K562 (cell line): ENCODE measurements at regions not wholly inside any gene's neighbourhood (a gene's known extent, or its start where the extent isn't known, plus 50 kb on each side); places are given as distances from the start of the nearest gene placed in this dataset.

Experiments used
- ATAC-seq: fragments of 200-7000 bp; cut with Tn5 transposase; 3 replicates; pipeline ENCODE4 v1.9.1; 2020; ENCODE audit warnings: moderate library complexity
- BruUV-seq: library from RNA; stranded (reverse); fragments of 400-500 nt; replicated peaks from 2 replicates; lab custom pipeline; 2021; lab: Mats Ljungman, UMichigan
- CTCF ChIA-PET: fragments of 300-600 bp; formaldehyde crosslinking; extraction: SDS; loops from one replicate; lab custom pipeline; 2021; ENCODE audit warnings: low intra/inter-chr PET ratio; lab: Yijun Ruan, JAX
- POLR2A ChIA-PET: fragments of 300-600, 350-650 bp; sonication (Branson Sonifier 250); formaldehyde crosslinking; extraction: SDS; loops from one replicate; lab custom pipeline; 2021; ENCODE audit warnings: antibody characterized with exemption, inconsistent platforms; lab: Yijun Ruan, JAX
- DNase-seq, 4 experiments: peaks; one replicate each; pipeline versions ENCODE4 v3.0.0 to v3.0.0-alpha.2; 2011 to 2018; ENCODE audit warnings: low spot score in 3 of 4, mixed read lengths in 3 of 4; ENCODE audit errors: extremely low read depth in 1 of 4
- FAIRE-seq: peaks from 2 replicates; lab custom pipeline; 2011; peaks lifted over from hg19 to GRCh38; lab: Jason Lieb, UNC
- H2AFZ ChIP-seq: 2 replicates; pipeline ENCODE4 v1.6.0; 2011; ENCODE audit warnings: low read depth, low read length, control low read depth, inconsistent platforms
- H3K27ac ChIP-seq: fragments of 200-600 bp; 3 replicates; pipeline ENCODE4 v1.8.0; 2011; ENCODE audit warnings: low read depth, mild to moderate bottlenecking, control low read depth, inconsistent platforms, low read length, moderate library complexity, mixed read lengths; ENCODE audit errors: extremely low read depth
- H3K27me3 ChIP-seq, 2 experiments: fragments of 300-600 bp in 1 of 2; 2 replicates in 1 of 2; 3 replicates in 1 of 2; pipeline versions ENCODE4 v1.6.0 to v1.8.0; 2011; ENCODE audit warnings: inconsistent platforms in 2 of 2, low read length in 2 of 2, mild to moderate bottlenecking in 1 of 2, mixed read lengths in 1 of 2, moderate library complexity in 1 of 2; ENCODE audit not compliant: control insufficient read depth in 2 of 2, insufficient read depth in 2 of 2
- H3K36me3 ChIP-seq: fragments of 300-600 bp; 3 replicates; pipeline ENCODE4 v1.8.0; 2011; ENCODE audit warnings: mild to moderate bottlenecking, low read length, inconsistent platforms; ENCODE audit not compliant: control insufficient read depth, insufficient read depth
- H3K4me1 ChIP-seq, 2 experiments: fragments of 200-600 bp in 1 of 2; replicated peaks in 1 of 2; 2 replicates in 1 of 2; 3 replicates in 1 of 2; pipeline versions ENCODE4 v1.5.1 to v1.8.0; 2011; ENCODE audit warnings: inconsistent platforms in 2 of 2, low read length in 2 of 2, mild to moderate bottlenecking in 1 of 2, mixed read lengths in 1 of 2, moderate library complexity in 1 of 2; ENCODE audit not compliant: control insufficient read depth in 2 of 2, insufficient read depth in 2 of 2
- H3K4me2 ChIP-seq: 2 replicates; pipeline ENCODE4 v1.6.1; 2011; ENCODE audit warnings: low read length, control low read depth, inconsistent platforms, mixed read lengths; ENCODE audit not compliant: insufficient read depth
- H3K4me3 ChIP-seq: fragments of 200-600 bp; sonication (generic), shearing (Covaris generic); 2 replicates; pipeline ENCODE4 v1.5.1; 2016; ENCODE audit warnings: control low read depth, inconsistent platforms
- H3K79me2 ChIP-seq: fragments of 200-600 bp; 3 replicates; pipeline ENCODE4 v1.8.0; 2011; ENCODE audit warnings: low read length, inconsistent platforms; ENCODE audit not compliant: control insufficient read depth, insufficient read depth
- H3K9ac ChIP-seq, 2 experiments: 2 replicates each; pipeline versions ENCODE4 v1.6.0 to v1.6.1; 2011; ENCODE audit warnings: low read depth in 2 of 2, low read length in 2 of 2, control low read depth in 1 of 2, inconsistent platforms in 1 of 2, mild to moderate bottlenecking in 1 of 2, mixed read lengths in 1 of 2; ENCODE audit not compliant: insufficient read depth in 1 of 2
- H3K9me1 ChIP-seq: one replicate; pipeline ENCODE4 v1.6.0; 2011; ENCODE audit warnings: inconsistent platforms, mild to moderate bottlenecking, low read length, moderate library complexity; ENCODE audit not compliant: control insufficient read depth, insufficient read depth
- H3K9me3 ChIP-seq: replicated peaks from 2 replicates; pipeline ENCODE4 v1.5.1; 2011; ENCODE audit warnings: low read depth, low read length, inconsistent platforms; ENCODE audit not compliant: control insufficient read depth, insufficient read depth
- H4K20me1 ChIP-seq: replicated peaks from 2 replicates; pipeline ENCODE4 v1.6.1; 2011; ENCODE audit warnings: low read length, inconsistent platforms, mixed read lengths; ENCODE audit not compliant: control insufficient read depth, insufficient read depth
- CTCFL ChIP-seq: IDR thresholded peaks from 2 replicates; pipeline ENCODE4 v1.6.1; 2011; ENCODE audit warnings: borderline replicate concordance, low read depth, mild to moderate bottlenecking, moderate library complexity, low read length; ENCODE audit not compliant: insufficient read depth, poor library complexity, severe bottlenecking
- E2F5 ChIP-seq: sonication (generic); formaldehyde crosslinking; IDR thresholded peaks from 2 replicates; pipeline ENCODE4 v1.8.0; 2022; ENCODE audit warnings: mild to moderate bottlenecking, missing genetic modification reagents
- KHSRP ChIP-seq: fragments of 450-650 bp; IDR thresholded peaks from 2 replicates; pipeline ENCODE4 v1.6.1; 2017
- KLF1 ChIP-seq: fragments of 450-650 bp; IDR thresholded peaks from 2 replicates; pipeline ENCODE4 v1.6.1; 2016; ENCODE audit warnings: missing genetic modification characterization, missing compliant biosample characterization
- MYNN ChIP-seq, 2 experiments: sonication (generic); formaldehyde crosslinking in 1 of 2; IDR thresholded peaks; 2 replicates each; pipeline versions ENCODE4 v1.5.0 to v1.6.1; 2016 to 2020; ENCODE audit warnings: antibody characterized with exemption in 1 of 2, missing genetic modification reagents in 1 of 2
- NFIC ChIP-seq: fragments of 450-650 bp; IDR thresholded peaks from 2 replicates; pipeline ENCODE4 v1.6.1; 2017; ENCODE audit warnings: mild to moderate bottlenecking, inconsistent platforms
- NFYB ChIP-seq: IDR thresholded peaks from 2 replicates; pipeline ENCODE4 v1.6.1; 2011; ENCODE audit warnings: mild to moderate bottlenecking, moderate library complexity; ENCODE audit not compliant: insufficient read length; ENCODE audit errors: extremely low read depth
- PCBP2 ChIP-seq: fragments of 200-400 bp; formaldehyde crosslinking; IDR thresholded peaks from 2 replicates; pipeline ENCODE4 v1.6.1; 2018; ENCODE audit warnings: low read length, low read depth, mild to moderate bottlenecking, moderate library complexity; ENCODE audit not compliant: poor library complexity, severe bottlenecking
- POLR2AphosphoS2 ChIP-seq: IDR thresholded peaks from 2 replicates; pipeline ENCODE4 v1.6.1; 2012; ENCODE audit warnings: low read length, improper control_type of control experiment
- RBM22 ChIP-seq: fragments of 200-400 bp; formaldehyde crosslinking; IDR thresholded peaks from 2 replicates; pipeline ENCODE4 v1.6.1; 2018; ENCODE audit warnings: low read length, low read depth; ENCODE audit not compliant: poor library complexity, severe bottlenecking
- XRCC3 ChIP-seq: fragments of 450-650 bp; IDR thresholded peaks from 2 replicates; pipeline ENCODE4 v1.6.1; 2017; ENCODE audit warnings: mild to moderate bottlenecking, moderate library complexity
- ZNF197 ChIP-seq: fragments of 200-800 bp; sonication (Bioruptor generic); IDR thresholded peaks from 2 replicates; pipeline ENCODE4 v1.6.1; 2016; ENCODE audit warnings: low read depth, missing genetic modification characterization, missing compliant biosample characterization
- ZSCAN29 ChIP-seq: fragments of 450-650 bp; IDR thresholded peaks from 2 replicates; pipeline ENCODE4 v1.6.1; 2017
- WGBS: fragments of 100-300 bp; shearing (Covaris generic); methylation state at CpG from one replicate; pipeline ENCODE4 v1.1.6; 2016; ENCODE audit warnings: low coverage, mixed read lengths; ENCODE audit not compliant: insufficient coverage; ENCODE audit errors: missing lambda C conversion rate; 5-methylcytosine and 5-hydroxymethylcytosine counted together
- in situ Hi-C: fragments of 300-500 bp; cut with MboI; formaldehyde crosslinking; loops from 4 replicates; pipeline ENCODE4 v1.15.0; 2018; ENCODE audit warnings: inconsistent platforms, mixed read lengths
- intact Hi-C: fragments of 100-400 bp; cut with micrococcal nuclease; formaldehyde crosslinking; loops from 2 replicates; pipeline ENCODE4 v1.14.2; 2022

GRCh38 chr2:223267160-223267951, 215.4 kb downstream of the KCNE4 start:
- no peaks in the 10 kb centered on the region for H3K27me3 ChIP-seq

More at GRCh38 chr2:223267160-223267951, 215.4 kb downstream of the KCNE4 start:
- FAIRE-seq: no peak
- POLR2A ChIA-PET: no interaction called here
- H3K9me3 ChIP-seq: no peaks in the 10 kb centered on the region
- no peak for ATAC-seq
- H3K9me1 ChIP-seq: no peaks in the 10 kb centered on the region
- no peak overlapping the region for H3K9ac ChIP-seq
- H3K4me1 ChIP-seq: no peaks in the 10 kb centered on the region
- in situ Hi-C loops (no loop called here), intact Hi-C loops (no loop called here)
- no peak overlapping the region for H3K4me2 ChIP-seq
- CTCF ChIA-PET: no interaction called here
- no peak overlapping the region for H2AFZ ChIP-seq
- H4K20me1 ChIP-seq: no peaks in the 10 kb centered on the region
- H3K79me2 ChIP-seq: no peaks in the 10 kb centered on the region
- no peak overlapping the region for H3K27ac ChIP-seq
- no TSS peak for BruUV-seq
- H3K36me3 ChIP-seq: no peaks in the 10 kb centered on the region
- no peak for DNase-seq
- H3K4me3 ChIP-seq: no peak overlapping the region
- TF ChIP-seq KLF1 (tag) (no peak), XRCC3 (no peak), ZNF197 (CRISPR knock-in tag) (no peak), E2F5 (CRISPR knock-in tag) (no peak), KHSRP (no peak), NFYB (no peak), CTCFL (no peak), NFIC (no peak), RBM22 (no peak), ZSCAN29 (no peak), MYNN (IDR thresholded peaks at IDR 0.05) (no peak), MYNN (CRISPR knock-in tag; IDR thresholded peaks at IDR 0.05) (no peak), POLR2AphosphoS2 (no peak), PCBP2 (no peak)
- WGBS: 2% methylated on average over 5 of the region's 6 CpGs
